Type B pancreatic cell (in vitro differentiated cells): ENCODE measurements at regions not wholly inside any gene's neighbourhood (a gene's known extent, or its start where the extent isn't known, plus 50 kb on each side); places are given as distances from the start of the nearest gene placed in this dataset.

Experiments used
- DNase-seq: peaks from one replicate; pipeline ENCODE4 v3.0.0; 2021; ENCODE audit warnings: mixed read lengths; ENCODE audit not compliant: unreplicated experiment; ENCODE audit errors: extremely low spot score
- H3K27ac Mint-ChIP-seq: 2 replicates; pipeline ENCODE4 v1.8.0; 2021; ENCODE audit warnings: mild to moderate bottlenecking, mixed read lengths
- H3K27me3 Mint-ChIP-seq: 2 replicates; pipeline ENCODE4 v1.8.0; 2021; ENCODE audit warnings: mixed read lengths
- H3K36me3 Mint-ChIP-seq: 2 replicates; pipeline ENCODE4 v1.8.0; 2021; ENCODE audit warnings: mixed read lengths
- H3K4me1 Mint-ChIP-seq: one replicate; pipeline ENCODE4 v1.8.0; 2021; ENCODE audit warnings: mixed read lengths; ENCODE audit not compliant: unreplicated experiment
- H3K4me3 Mint-ChIP-seq: 2 replicates; pipeline ENCODE4 v1.8.0; 2021; ENCODE audit warnings: mild to moderate bottlenecking, mixed read lengths
- H3K9me3 Mint-ChIP-seq: 2 replicates; pipeline ENCODE4 v1.8.0; 2021; ENCODE audit warnings: mixed read lengths
- CTCF ChIP-seq: fragments of 200-600 bp; sonication (generic); conservative IDR thresholded peaks from 2 replicates; pipeline ENCODE4 v1.5.0; 2021; ENCODE audit warnings: antibody characterized with exemption, mild to moderate bottlenecking

- Mint-ChIP-seq H3K27ac (no peak overlapping the region), H3K27me3 (peaks cover 6% of the 10 kb centered on the region), H3K4me1 (no peaks in the 10 kb centered on the region), H3K4me3 (no peak overlapping the region), H3K9me3 (no peaks in the 10 kb centered on the region), H3K36me3 (no peaks in the 10 kb centered on the region)
- no peak for TF ChIP-seq CTCF
- no peak for DNase-seq
Measured at GRCh38 chr18:52090005-52090404, 250.0 kb upstream of the DCC start.

GRCh38 chr18:52093171-52093570 is 246.8 kb upstream of the DCC start:
- Mint-ChIP-seq H3K27ac (no peak overlapping the region), H3K27me3 (peaks cover 10% of the 10 kb centered on the region), H3K36me3 (no peaks in the 10 kb centered on the region), H3K9me3 (no peaks in the 10 kb centered on the region), H3K4me3 (no peak overlapping the region), H3K4me1 (no peaks in the 10 kb centered on the region)
- no peak for TF ChIP-seq CTCF
- no peak for DNase-seq

- H3K4me3 Mint-ChIP-seq: no peak overlapping the region
- no peak overlapping the region for H3K27ac Mint-ChIP-seq
- no peaks in the 10 kb centered on the region for H3K27me3 Mint-ChIP-seq
- DNase-seq: no peak
- no peaks in the 10 kb centered on the region for H3K4me1 Mint-ChIP-seq
- H3K36me3 Mint-ChIP-seq: no peaks in the 10 kb centered on the region
- H3K9me3 Mint-ChIP-seq: no peaks in the 10 kb centered on the region
- TF ChIP-seq CTCF: no peak
Measured at GRCh38 chr18:52118684-52119083, 221.3 kb upstream of the DCC start.

- peaks cover 5% of the 10 kb centered on the region for H3K9me3 Mint-ChIP-seq
- no peak for DNase-seq
- no peaks in the 10 kb centered on the region for H3K4me1 Mint-ChIP-seq
- no peaks in the 10 kb centered on the region for H3K27me3 Mint-ChIP-seq
- H3K36me3 Mint-ChIP-seq: no peaks in the 10 kb centered on the region
- no peak for TF ChIP-seq CTCF
- no peak overlapping the region for H3K4me3 Mint-ChIP-seq
- H3K27ac Mint-ChIP-seq: no peak overlapping the region
Measured at GRCh38 chr18:52130624-52131301, 209.2 kb upstream of the DCC start.

- Mint-ChIP-seq H3K36me3 (no peaks in the 10 kb centered on the region), H3K4me1 (no peaks in the 10 kb centered on the region), H3K9me3 (peaks cover 5% of the 10 kb centered on the region), H3K27me3 (no peaks in the 10 kb centered on the region), H3K4me3 (no peak overlapping the region), H3K27ac (no peak overlapping the region)
- DNase-seq: no peak
- TF ChIP-seq CTCF: no peak
Measured at GRCh38 chr18:52131845-52132244, 208.2 kb upstream of the DCC start.

- Mint-ChIP-seq H3K27me3 (no peaks in the 10 kb centered on the region), H3K36me3 (no peaks in the 10 kb centered on the region), H3K4me3 (no peak overlapping the region), H3K9me3 (peaks cover 15% of the 10 kb centered on the region), H3K4me1 (no peaks in the 10 kb centered on the region), H3K27ac (no peak overlapping the region)
- TF ChIP-seq CTCF: no peak
- no peak for DNase-seq
Measured at GRCh38 chr18:52136532-52136931, 203.5 kb upstream of the DCC start.
